ENCODE measurements at regions not wholly inside any gene's neighbourhood (a gene's known extent, or its start where the extent isn't known, plus 50 kb on each side); places are given as distances from the start of the nearest gene placed in this dataset.
"Not testable (repeated sequence)": the region's sequence is repeated elsewhere in the genome, so short reads cannot be mapped to it uniquely, and the experiment has no call there.

- DNase-seq: no peak
These were observed 579.3 kb downstream of the EDEM1 start for GRCh38 chr3:5766848-5767247.

- DNase-seq: no peak
These were observed 579.8 kb downstream of the EDEM1 start for GRCh38 chr3:5767304-5767703.

- no peak for DNase-seq
These were observed 580.9 kb downstream of the EDEM1 start for GRCh38 chr3:5768281-5768945.

GRCh38 chr3:5769825-5770224 lies 582.3 kb downstream of the EDEM1 start:
- DNase-seq: no peak

DNA sequence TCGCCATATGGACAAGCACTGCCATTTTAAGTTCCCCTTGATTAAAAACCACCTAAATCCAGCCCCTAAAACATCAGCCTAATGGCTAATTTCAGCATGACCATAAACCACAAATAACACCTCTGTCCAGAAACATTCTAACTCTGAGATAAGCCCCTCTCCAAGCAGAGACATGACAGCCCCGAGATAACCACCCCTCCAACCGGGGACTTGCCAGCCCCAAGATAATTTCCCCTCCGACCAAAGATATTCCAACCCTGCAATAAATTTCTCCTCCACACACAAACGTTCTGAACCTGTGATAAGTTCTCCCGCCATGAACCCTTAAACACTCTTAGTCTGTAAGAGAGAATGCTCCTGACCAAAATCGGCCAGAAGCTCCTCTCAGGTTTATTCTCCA lies 586.8 kb downstream of the EDEM1 start:
- no peak for DNase-seq

DNA sequence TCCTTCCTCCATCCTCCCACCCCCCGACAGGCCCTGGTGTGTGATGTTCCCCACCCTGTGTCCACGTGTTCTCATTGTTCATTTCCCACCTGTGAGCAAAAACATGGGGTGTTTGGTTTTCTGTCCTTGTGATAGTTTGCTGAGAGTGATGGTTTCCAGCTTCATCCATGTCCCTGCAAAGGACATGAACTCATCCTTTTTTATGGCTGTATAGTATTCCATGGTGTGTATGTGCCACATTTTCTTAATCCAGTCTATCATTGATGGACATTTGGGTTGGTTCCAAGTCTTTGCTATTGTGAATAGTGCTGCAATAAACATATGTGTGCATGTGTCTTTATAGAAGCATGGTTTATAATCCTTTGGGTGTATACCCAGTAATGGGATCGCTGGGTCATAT lies 587.6 kb downstream of the EDEM1 start:
- not testable (repeated sequence) for DNase-seq

DNA sequence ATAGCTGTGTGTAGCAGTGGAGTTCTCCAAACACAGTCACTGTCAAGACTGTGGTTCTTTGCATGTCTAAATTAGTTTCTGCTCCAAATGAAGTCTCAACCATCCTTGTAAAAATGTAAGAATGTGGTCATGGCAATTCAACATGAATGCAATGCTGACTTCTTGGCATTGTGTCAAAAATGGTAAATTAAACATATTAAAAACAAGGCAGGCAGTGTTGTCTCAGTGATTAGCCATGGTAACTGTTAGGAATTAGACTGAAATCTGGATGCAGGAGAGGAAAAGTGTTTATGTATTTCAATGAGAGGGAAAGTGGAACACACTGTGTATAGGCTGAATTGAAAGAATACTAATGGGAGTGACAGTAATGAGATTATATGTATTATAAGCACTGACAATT lies 597.2 kb downstream of the EDEM1 start:
- DNase-seq: no peak

DNA sequence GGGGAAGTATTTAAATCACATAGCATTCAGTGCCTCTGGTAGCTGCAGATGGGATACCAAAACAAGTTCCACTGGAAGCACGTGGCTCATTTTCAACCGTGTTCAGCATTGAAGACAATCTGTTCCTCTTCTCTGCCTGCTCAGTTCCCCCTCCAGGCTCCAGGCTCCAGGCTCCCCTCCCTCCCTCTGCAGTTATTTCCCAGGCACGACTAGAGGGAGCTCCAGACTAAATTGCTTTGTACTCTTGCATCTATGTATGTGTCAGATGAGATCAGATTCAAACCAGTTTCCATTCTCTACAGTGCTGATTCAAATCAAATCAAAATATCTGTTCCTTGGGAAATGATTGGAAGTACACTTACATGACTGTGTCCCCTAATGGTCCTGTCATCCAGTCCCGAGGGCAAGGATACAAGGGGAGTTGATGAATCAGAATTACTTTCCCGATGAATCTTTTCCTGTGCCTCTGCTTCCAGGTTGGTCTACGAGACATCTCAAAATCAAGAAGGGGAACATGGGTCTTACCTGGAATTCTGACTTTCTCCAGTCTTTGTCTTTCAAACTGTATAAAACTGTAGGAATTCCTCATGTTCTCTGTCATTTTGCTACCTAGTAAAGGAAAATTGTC lies 600.5 kb downstream of the EDEM1 start:
- DNase-seq: no peak

DNA sequence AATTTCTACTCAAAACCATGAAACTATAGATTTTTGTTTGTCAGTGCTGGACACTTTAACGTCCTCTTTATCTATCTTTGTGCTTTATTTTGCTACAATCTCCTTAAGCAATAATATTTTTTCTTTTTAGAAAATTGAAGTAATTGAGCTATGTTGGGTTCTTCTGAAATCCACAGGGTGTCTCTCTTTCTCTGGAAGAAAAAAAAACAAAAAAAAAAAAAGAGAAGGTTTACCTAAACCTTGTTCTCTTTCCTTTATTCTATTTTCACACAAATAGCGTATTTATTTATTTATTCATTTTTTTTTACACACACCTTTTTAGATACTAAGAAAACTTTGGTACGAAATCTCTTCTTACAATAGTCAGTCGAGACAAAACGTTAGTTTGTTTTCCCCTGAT lies 601.0 kb downstream of the EDEM1 start:
- DNase-seq: no peak

GRCh38 chr3:5791558-5791957 lies 604.1 kb downstream of the EDEM1 start:
- no peak for DNase-seq

- DNase-seq: no peak
These were observed 609.0 kb downstream of the EDEM1 start for GRCh38 chr3:5796541-5796940.

GRCh38 chr3:5798809-5799208 lies 611.3 kb downstream of the EDEM1 start:
- no peak for DNase-seq

GRCh38 chr3:5799398-5799797 lies 611.9 kb downstream of the EDEM1 start:
- no peak for DNase-seq

- no peak for DNase-seq
These were observed 613.5 kb downstream of the EDEM1 start for GRCh38 chr3:5800965-5801364.

DNA sequence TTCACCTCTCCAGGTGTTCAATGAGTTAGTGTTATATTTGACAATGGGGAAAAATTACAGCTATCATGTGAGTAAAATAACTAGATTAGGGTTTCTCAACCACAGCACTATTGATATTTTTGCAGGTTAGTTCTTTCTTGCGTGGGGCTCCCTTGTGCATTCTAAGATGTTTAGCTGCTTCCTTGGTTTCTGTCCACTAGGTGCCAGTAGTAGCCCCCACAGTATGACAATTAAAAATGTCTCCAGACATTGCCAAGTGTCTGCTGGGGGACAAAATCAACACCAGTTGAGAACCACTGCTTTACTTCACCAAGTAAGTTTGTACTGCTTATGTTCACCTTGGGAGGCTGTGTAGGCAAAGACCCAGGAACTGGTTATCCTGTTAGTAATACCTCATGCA lies 618.7 kb downstream of the EDEM1 start:
- DNase-seq: no peak

DNA sequence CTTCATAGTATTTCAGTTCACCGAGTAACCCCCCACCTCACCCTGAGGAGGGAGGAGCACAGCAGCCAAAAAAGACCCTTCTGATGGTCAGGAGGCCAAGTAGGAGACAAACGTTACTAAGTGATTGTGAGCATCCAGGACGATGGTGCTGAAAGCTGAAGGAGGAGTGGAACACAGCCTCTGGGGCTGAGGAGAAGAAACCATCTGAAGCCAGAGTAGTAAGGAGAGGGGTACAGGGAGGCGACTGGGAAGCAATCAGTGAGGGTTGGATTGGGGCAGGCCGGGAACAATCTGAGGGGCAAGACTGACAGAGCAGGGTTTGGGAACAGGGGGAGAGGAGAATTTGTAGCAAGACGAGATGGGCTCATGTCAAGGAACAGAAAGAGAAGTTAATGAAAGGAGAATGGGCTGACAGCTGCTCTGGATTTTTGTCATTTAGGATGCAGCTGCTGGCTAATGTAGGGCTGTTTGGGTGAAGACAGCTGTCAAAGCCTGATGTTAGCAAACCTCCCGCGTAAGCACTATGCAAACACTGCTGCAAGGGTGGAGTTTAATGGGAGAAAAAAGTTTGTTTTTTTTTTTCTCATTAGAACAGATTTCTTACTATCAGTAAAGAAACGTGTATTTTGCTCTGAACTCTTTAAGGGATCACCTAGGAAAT lies 622.2 kb downstream of the EDEM1 start:
- DNase-seq: no peak

- DNase-seq: no peak
These were observed 623.5 kb downstream of the EDEM1 start for GRCh38 chr3:5811016-5811415.

- no peak for DNase-seq
These were observed 626.0 kb downstream of the EDEM1 start for GRCh38 chr3:5813521-5813920.

DNA sequence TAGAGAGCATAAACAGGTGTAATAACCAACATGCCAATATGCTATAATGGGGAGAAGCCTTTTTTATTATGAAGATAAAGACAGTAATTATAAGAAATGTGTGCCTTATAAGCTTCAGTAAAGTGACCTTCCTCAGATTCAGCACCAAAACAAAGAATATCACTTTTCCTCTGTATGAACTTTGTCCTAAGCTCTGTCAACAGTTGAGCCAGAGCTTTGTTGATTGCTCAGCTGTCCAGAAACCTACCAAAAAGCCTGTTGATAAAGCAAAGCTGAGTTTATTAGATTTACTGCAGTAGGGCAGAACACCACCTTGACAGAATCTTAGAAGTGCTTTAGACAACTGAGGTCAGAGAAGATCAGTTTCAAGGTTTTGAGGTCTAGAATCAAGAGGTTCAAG lies 635.3 kb downstream of the EDEM1 start:
- DNase-seq: no peak

- no peak for DNase-seq
These were observed 639.0 kb downstream of the EDEM1 start for GRCh38 chr3:5826467-5826866.

DNA sequence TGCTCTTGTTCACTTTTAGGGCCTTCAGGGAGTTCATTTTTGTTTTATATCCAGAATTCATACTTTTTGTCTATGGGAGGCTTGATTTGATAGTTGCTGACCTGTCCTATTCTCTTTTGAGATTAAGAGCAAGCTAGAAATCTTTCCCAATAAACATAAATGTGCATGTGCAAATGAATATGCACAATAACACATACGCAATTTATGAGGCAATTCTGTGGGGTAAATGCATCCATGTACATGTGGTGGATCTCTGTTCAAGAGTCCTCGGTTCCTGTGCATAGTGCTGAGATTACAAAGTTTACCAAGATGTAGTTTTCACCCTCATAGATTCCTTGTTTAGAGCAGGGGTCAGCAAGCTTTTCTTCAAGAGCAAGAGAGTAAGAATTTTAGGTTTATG lies 640.7 kb downstream of the EDEM1 start:
- DNase-seq: no peak

DNA sequence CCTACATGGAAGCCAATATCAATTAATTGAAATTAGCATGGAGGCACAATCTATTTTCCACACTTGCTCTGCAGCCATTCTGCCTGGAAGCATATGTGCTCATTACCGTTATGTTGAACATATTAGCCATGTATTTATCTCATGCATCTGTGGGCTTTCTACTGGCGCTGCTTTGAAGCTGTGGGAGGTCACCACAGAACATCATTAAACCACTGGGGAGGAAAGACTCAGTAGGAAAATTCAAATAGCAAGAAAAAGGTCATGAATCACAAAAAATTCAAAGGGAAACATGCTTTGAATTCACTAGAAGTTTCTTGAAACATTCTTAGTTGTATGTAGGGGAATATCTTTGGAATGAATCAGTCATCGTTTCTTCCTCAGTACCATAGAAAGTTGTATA lies 652.5 kb downstream of the EDEM1 start:
- DNase-seq: no peak

- DNase-seq: no peak
These were observed 654.1 kb downstream of the EDEM1 start for GRCh38 chr3:5841599-5841998.

GRCh38 chr3:5846261-5846660 lies 658.8 kb downstream of the EDEM1 start:
- DNase-seq: peak in 1 of 2 experiments; percentile 0

- no peak for DNase-seq
These were observed 673.6 kb downstream of the EDEM1 start for GRCh38 chr3:5861151-5861550.
